ENCODE measurements at regions not wholly inside any gene's neighbourhood (a gene's known extent, or its start where the extent isn't known, plus 50 kb on each side); places are given as distances from the start of the nearest gene placed in this dataset.

- TF ChIP-seq, protein P1, sequence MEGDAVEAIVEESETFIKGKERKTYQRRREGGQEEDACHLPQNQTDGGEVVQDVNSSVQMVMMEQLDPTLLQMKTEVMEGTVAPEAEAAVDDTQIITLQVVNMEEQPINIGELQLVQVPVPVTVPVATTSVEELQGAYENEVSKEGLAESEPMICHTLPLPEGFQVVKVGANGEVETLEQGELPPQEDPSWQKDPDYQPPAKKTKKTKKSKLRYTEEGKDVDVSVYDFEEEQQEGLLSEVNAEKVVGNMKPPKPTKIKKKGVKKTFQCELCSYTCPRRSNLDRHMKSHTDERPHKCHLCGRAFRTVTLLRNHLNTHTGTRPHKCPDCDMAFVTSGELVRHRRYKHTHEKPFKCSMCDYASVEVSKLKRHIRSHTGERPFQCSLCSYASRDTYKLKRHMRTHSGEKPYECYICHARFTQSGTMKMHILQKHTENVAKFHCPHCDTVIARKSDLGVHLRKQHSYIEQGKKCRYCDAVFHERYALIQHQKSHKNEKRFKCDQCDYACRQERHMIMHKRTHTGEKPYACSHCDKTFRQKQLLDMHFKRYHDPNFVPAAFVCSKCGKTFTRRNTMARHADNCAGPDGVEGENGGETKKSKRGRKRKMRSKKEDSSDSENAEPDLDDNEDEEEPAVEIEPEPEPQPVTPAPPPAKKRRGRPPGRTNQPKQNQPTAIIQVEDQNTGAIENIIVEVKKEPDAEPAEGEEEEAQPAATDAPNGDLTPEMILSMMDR (IDR thresholded peaks at IDR 0.05; ENCODE audit: borderline replicate concordance, extremely low read depth, low read length, poor library complexity, severe bottlenecking): no peak
- TF ChIP-seq EZH2 (IDR thresholded peaks at IDR 0.05; ENCODE audit: borderline replicate concordance, low read depth, low read length, severe bottlenecking): no peak
Measured at GRCh38 chr2:238694922-238695321, 153.0 kb upstream of the TWIST2 start.

All from DND-41 (cell line).